AG09319 (cell line): ENCODE measurements at regions not wholly inside any gene's neighbourhood (a gene's known extent, or its start where the extent isn't known, plus 50 kb on each side); places are given as distances from the start of the nearest gene placed in this dataset.
"Not testable (repeated sequence)": the region's sequence is repeated elsewhere in the genome, so short reads cannot be mapped to it uniquely, and the experiment has no call there.

Experiments
- DNase-seq: peaks from one replicate; pipeline ENCODE4 v3.0.0-alpha.2; 2010; ENCODE audit warnings: low read depth; ENCODE audit errors: extremely low read depth
- TF ChIP-seq, protein P1 (sequence below): IDR thresholded peaks from 2 replicates; pipeline ENCODE4 v1.5.1; 2011; ENCODE audit warnings: low read depth, mild to moderate bottlenecking, inconsistent platforms, low read length, moderate library complexity

GRCh38 chr16:21363550-21364223 is 85.6 kb upstream of the CRYM start:
- not testable (repeated sequence) for DNase-seq

- DNase-seq: not testable (repeated sequence)
These were observed 83.6 kb upstream of the CRYM start for GRCh38 chr16:21361612-21362227.

GRCh38 chr16:21361045-21361444 is 83.0 kb upstream of the CRYM start:
- not testable (repeated sequence) for DNase-seq

- DNase-seq: not testable (repeated sequence)
These were observed 81.4 kb upstream of the CRYM start for GRCh38 chr16:21359513-21359912.

DNA sequence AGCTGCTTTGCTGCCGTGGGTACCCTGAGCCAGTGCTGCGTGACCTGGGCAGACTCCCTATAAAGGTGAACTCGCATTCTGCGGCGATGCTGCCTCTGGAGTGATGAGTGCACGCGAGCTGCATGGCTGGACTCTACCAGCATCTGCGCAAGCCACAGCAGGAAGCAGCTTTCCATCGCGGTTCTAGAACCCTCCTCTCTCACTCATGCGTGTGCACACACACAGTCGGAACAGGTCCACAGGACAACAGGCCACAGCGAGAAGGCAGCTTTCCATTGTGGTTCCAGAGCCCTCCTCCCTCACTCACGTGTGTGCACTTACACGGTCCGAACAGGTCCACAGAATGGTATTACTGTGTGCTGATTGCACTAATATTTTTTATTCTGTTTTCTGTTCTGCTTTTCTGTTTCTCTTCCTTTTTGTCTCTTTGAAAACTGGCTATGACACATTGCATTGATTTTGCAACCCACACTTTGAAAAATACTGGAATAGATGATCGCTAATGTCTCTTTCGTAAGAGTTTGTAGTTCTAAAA is 80.2 kb upstream of the CRYM start:
- DNase-seq: not testable (repeated sequence)

- DNase-seq: not testable (repeated sequence)
These were observed 78.2 kb upstream of the CRYM start for GRCh38 chr16:21356308-21356707.

- DNase-seq: not testable (repeated sequence)
These were observed 73.3 kb upstream of the CRYM start for GRCh38 chr16:21351433-21351832.

GRCh38 chr16:21350851-21351250 is 72.8 kb upstream of the CRYM start:
- not testable (repeated sequence) for DNase-seq

- not testable (repeated sequence) for DNase-seq
These were observed 71.2 kb upstream of the CRYM start for GRCh38 chr16:21349336-21349735.

DNA sequence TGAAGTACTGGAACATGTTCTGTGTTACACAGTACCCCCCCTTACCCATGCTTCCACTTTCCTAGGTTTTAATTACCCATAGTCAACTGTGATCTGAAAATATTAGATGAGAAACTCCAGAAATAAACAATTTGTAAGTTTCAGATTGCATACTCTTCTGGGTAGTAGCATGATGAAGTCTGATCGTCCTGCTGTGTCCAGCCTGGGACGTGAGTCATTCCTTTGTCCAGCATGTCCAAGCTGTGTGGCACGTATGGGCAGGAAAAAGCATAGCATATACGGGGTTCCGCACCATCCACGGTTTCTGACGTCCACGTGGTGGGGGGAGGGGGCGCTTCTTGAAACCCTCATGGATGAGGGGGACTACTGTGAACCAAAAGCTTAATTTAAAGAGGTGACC is 70.7 kb upstream of the CRYM start:
- DNase-seq: not testable (repeated sequence)

DNA sequence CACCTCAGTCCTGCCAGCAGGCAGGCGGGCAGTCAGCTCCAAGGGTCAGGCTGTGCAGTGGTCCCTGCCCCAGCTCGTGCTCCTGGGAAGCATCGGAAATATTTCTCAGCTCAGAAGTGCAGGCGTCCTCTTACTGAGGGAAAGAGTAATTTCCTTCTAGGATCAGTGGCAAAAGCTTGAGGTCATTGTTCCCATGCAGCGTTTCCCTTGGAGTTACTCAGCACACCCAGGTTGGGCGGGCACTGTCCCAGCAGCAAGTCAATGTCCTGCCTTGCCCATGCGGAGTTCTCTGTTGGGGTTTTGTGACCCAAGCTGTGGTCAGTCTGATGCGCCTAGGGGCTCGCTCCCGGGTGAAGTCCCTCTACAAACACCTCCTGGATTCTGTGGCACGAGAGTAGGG is 69.4 kb upstream of the CRYM start:
- not testable (repeated sequence) for DNase-seq

DNA sequence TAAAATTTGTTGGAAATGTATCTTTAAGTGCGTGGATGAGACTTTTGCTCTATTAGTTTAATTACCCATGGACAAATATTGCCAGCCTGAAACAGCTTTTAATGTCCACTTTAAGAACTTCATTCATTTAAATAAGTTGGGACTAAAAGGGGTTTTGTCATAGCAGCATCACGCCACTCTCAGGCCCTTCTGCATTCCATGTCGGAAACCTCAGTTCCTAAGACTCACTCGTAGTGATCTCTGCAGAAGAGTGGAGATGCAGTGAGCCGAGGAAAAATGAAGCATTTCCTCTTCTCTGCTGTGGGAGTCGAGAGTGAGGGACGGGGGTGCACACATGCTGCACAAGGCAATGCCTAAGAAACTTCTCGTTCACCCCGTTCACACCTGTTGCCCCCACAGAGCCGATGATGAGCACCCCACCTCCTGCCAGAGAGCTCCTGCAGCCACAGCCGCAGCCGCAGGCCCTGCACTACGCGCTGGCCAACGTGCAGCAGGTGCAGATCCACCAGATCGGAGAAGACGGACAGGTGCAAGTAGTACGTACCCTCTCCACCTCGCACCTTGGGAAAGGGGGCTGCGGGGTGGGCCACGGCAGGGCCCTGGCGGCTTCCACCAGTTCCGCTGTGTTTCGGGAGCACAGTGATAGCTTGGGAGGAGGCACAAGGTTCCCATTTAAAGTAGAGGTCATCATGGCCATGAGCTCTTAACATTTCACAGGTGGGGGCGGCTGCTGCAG is 68.8 kb upstream of the CRYM start:
- not testable (repeated sequence) for DNase-seq

DNA sequence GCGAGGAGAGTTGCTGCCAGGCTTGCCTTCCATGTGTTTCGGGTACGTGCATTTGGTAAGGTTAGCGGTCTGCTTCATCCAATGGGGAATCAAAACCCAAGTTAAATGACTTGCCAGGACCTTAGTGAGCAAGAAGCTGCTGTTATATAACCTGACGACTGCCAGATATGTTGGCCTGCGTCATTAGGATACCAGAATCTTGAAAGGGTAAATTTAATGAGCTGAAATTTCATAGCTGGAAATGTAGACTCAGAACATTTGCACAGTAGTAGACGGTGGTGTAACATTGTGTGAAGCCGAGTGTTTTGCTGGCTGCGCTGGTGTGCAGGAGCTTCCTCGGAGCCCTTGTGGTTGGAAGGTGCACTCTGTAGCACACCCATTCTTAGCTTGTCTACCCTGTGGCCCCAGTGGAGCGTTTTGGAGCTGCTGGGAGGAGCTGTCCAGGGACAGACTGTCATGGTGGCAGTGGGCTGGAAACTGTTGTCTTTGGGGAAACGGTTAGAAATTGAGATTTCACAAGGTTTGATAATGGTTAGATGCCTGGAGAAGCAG is 66.3 kb upstream of the CRYM start:
- DNase-seq: not testable (repeated sequence)

DNA sequence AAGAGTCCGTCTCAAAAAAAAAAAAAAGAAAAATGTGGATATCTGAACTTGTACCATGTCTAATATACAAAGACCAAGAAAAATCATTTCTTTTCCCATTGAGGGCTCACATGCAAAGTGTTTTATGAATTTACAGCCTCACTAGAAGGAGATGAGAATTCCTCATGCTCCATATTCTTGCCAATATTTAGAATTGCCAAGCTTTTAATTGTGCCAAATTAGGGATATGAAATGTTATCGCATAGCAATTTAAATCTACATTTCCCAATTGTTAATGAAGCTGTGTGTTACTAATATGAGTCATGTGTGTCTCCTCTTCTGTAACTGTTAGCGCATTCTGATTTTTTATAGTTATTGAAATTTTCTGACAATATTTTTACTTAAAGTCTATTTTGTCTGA is 63.0 kb upstream of the CRYM start:
- TF ChIP-seq, protein P1, sequence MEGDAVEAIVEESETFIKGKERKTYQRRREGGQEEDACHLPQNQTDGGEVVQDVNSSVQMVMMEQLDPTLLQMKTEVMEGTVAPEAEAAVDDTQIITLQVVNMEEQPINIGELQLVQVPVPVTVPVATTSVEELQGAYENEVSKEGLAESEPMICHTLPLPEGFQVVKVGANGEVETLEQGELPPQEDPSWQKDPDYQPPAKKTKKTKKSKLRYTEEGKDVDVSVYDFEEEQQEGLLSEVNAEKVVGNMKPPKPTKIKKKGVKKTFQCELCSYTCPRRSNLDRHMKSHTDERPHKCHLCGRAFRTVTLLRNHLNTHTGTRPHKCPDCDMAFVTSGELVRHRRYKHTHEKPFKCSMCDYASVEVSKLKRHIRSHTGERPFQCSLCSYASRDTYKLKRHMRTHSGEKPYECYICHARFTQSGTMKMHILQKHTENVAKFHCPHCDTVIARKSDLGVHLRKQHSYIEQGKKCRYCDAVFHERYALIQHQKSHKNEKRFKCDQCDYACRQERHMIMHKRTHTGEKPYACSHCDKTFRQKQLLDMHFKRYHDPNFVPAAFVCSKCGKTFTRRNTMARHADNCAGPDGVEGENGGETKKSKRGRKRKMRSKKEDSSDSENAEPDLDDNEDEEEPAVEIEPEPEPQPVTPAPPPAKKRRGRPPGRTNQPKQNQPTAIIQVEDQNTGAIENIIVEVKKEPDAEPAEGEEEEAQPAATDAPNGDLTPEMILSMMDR: no peak
- no peak for DNase-seq
